OCI-M2 (cell line): ENCODE measurements at regions not wholly inside any gene's neighbourhood (a gene's known extent, or its start where the extent isn't known, plus 50 kb on each side); places are given as distances from the start of the nearest gene placed in this dataset.
"Not testable (repeated sequence)": the region's sequence is repeated elsewhere in the genome, so short reads cannot be mapped to it uniquely, and the experiment has no call there.

Experiments
- DNase-seq: peaks from one replicate; lab custom pipeline; 2025; ENCODE audit not compliant: unreplicated experiment; lab: John Stamatoyannopoulos, UW

DNA sequence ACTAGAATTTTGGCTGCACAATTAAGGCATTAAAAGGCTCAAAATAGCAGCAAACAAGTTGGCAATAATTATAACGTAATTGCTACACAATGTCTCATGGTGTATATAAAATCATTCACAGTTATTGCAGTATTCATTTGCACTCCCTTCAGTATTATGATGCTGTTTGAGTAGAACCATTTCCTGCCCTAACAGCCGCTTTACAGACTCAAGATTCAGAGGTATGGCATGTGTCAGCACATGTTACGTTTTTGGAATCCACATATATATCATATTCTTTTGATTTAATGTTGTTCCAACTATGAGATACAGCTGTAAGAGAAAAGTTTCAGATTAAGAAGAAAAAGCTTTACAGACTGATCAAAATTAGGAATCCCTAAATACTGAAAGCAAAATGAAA is 56.3 kb upstream of the NCKAP5 start:
- DNase-seq: no peak

DNA sequence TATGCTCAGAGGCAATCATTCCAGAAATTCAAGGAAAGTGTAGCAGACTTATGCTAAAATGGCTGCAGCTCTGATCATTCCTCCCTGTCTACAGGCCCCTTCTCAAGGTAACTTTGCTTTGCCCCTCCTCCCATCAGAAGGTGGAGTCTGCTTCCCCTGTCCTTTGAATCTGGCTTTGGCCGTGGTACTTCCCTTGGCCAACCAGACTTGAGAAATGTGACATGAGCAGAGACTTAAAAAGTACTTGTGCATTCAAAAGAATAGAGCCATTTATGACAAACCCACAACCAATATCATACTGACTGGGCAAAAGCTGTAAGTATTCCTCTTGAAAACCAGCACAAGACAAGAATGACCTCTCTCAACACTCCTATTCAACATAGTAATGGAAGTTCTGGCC is 59.5 kb upstream of the NCKAP5 start:
- DNase-seq: no peak

DNA sequence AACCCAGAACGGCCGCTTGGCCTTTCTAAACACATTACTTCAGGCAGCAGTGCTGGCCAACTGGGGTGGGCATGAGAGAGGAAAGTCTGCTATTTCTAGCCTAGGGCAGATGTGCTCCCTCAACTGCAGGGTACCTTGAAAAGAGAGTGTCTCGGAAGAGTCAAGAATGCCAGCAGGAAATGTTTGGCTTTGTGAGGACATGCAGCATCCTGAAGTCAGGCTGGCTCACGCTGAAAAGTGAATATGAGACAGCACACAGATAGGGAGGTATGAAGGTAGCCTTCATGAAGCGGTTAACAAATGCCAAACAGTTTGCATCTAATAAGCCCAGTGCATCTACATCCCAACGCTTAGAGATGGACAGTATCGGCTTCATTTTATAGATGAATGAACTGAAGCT is 65.0 kb upstream of the NCKAP5 start:
- no peak for DNase-seq

DNA sequence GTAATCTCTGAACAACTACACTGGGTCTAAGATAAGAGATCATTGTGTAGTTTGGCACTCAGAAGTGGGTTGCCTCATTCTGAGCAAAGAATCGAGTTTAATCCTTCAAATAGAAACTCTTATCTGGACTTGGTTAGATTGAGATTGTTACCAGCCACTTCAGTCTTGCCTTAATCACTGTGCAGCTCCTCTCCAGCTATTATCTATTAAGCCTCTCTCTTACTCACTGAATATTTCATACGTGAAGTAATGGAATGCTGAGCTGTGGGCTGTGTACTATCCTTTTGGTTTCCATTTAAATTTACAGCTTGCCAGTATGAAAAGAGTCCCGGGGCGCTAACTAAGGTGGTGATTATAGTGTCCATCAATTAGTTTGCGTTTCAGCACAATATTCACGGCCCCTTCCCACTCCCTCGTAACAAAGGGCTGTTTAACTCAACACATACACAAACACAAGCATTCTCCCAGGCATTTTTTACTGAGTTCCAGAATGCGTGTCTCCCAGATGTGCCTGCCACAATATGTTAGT is 65.7 kb upstream of the NCKAP5 start:
- DNase-seq: no peak

DNA sequence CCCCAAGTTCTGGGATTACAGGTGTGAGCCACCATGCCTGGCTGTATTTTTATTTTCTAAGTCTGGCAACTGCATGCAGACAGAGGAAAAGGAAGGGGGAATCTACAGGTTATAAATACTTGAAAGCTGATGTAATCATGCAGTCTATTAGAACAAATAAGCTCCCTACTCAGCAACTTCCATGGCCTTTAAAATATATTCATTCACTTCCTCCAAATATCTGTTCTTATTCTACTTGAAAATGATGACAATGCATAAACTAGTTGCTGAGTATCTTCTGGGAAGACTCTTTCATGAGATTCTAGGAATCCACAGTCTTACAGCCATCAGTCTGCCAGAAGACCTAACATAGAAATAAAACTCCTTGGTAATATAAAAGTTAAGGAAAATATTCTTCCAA is 66.9 kb upstream of the NCKAP5 start:
- DNase-seq: no peak

DNA sequence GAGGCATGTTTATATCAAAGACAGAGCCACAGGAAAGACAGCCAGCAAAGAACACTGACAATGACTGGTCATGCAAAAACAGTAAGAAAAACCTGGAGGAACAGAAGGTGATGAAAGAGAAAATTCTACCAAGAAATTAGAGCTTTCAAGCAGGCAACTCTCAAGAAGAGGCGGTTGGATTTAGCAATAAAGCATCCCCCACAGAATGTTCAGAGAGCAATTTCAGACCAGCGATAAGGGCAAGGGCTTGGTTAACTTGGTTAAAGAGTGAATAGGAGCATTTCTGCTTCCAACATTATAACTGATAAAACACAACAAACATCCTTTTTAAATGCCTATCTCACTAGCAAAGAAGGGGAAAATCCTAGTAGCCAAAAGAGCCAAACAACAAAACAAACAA is 68.0 kb upstream of the NCKAP5 start:
- no peak for DNase-seq

DNA sequence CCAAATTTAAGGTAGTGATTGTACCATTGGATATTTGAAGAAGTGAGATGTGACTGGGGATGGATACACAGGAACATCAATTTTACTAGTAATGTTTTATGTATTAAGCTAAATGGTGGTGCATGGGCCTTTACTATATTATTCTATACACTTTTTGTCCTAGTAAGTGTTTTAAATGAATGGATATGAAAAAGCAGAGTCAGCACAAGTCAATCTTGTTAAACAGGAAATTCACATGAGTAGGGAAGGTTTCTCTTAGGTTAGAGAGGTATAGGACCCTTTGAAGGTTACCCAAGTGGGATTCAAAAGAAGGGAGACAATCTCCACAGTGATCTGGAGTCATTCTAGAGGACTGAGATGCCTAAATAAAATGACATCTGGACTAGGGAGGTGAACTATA is 71.8 kb upstream of the NCKAP5 start:
- no peak for DNase-seq

- no peak for DNase-seq
Observed at GRCh38 chr2:133641497-133641896, 73.2 kb upstream of the NCKAP5 start.

GRCh38 chr2:133641942-133642725 is 73.9 kb upstream of the NCKAP5 start:
- no peak for DNase-seq

- no peak for DNase-seq
Observed at GRCh38 chr2:133642791-133643191, 74.5 kb upstream of the NCKAP5 start.

DNA sequence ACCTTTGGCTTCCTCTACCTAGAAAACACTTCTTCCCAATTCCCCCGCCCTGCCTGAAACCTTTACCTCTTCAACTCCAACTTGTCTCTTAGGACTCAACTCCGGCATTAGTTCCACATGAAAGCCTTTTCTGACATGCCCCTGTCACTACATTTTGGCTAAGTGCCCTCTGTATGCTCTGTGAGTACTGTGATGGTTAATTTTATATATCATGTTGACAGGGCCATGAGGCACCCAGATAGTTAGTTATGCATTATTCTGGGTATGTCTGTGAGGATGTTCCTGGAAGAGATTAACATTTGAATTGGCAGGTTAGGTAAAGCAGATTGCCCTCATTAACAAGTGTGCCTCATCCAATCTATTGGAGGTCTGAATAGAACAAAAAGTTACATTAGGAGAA is 75.6 kb upstream of the NCKAP5 start:
- no peak for DNase-seq

DNA sequence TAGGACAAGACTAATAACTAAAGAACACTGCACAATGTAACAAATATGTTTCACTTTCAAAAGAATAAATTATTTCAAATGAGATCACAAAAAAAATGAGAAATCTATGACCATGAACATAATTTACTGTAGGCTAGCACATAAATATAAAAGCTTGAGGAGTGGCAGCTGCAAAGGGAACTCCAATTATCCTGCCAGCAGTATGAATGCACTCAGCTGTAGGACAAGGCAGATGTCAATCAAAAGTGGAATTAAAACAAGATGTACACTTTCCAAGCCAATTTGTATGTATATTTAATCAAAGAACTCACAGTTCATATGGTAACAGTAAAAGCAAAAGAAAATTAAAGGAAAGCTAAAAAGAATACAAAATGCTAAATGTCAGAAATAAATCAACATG is 76.6 kb upstream of the NCKAP5 start:
- DNase-seq: no peak

GRCh38 chr2:133647386-133647785 is 79.1 kb upstream of the NCKAP5 start:
- not testable (repeated sequence) for DNase-seq

GRCh38 chr2:133651861-133652260 is 83.6 kb upstream of the NCKAP5 start:
- no peak for DNase-seq

GRCh38 chr2:133652398-133652797 is 84.1 kb upstream of the NCKAP5 start:
- DNase-seq: no peak

DNA sequence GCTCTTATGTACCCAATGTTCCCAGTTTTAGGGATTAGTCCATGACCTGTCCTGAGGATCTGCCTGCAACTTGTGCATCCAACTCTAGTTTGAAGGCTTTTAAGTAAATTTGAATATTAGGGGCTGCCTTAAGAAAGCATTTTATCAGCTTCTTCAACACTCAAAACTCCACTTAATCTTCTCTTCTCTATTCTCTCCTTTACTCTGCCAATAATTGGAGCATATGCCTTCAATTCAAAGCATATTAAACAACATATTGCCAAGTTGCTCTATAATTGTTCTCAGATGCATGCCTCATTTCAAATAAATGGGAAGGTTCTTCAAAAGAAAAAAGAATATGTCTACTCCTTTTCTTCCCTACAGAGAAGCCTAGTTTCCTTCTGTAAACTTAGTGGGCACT is 84.8 kb upstream of the NCKAP5 start:
- no peak for DNase-seq

DNA sequence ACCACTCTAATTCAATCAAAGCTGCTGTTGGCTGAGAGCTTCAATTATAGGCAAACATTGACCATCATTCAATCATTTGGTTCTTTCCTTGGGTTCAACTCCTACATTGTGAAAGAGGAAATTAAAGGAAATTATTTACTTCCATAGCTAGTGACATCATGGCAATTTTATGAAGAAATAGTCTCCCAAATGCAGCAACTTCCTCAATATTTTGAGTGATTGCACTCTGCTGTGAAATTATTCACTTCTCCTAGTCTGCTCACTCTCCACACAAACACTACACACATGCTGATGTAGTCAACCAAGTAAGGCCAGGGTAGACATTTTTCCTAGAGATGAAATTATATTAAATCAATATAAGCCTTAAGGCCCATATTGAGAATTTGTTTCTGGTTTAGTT is 86.7 kb upstream of the NCKAP5 start:
- no peak for DNase-seq

- no peak for DNase-seq
Observed at GRCh38 chr2:133655610-133656009, 87.3 kb upstream of the NCKAP5 start.

DNA sequence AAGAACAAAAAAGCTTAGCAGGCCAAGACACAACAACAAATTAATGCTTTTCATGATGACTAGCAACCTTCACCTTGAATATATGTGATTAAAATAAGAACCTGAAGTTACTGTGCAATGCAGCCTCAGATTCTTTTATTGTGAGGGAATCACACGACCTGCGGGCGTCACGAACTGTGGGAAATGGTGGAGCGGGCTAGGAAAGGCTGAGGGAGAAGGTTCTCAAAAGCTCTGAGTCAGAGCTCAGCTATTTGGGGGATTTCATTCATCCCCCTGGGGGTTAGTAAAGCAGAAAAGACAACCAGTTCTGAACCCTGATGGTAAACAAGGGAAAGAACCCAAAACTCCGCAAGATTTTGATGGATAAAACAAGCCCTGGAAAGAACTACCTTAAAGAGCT is 89.3 kb upstream of the NCKAP5 start:
- no peak for DNase-seq

DNA sequence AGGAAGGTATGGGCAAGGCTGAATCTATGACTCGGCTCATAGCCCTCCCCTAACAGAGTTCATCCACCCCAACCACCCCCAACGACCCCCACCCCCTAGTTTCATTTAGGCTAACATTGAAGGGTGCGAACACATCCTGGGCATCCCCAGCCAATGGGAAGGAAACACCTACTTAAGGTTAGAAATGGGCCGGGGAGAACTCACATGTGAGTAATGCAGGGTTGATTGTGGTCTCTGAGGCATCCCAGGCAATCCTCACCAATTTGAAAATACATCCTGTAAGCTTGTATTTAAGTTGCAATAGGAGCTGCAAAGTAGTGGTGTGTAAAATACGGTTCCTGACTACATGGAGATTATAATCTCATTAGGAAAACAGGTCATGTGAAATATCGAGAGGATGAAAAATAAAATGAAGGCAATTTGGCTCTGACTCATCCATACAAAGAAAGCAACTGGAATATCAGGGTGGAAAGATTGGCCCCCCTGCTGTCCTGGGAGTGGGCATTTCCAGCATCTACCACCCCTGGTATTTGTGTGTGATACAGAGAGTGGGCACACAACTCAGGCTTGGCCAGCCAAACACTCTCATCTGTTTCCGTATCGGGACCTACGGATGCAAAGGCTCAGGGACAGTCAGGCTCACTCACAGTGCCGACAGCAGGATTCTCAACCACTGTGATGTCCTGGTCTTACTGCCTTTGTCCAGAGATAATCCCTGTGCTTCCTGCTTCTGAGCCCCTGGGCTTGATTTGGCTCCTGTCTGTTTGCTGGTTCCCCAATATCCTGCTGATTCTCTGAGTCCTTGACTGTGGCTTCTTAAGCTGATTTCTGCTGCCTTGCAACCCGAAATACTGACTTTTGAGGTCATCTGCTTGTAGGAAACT is 90.0 kb upstream of the NCKAP5 start:
- DNase-seq: no peak

DNA sequence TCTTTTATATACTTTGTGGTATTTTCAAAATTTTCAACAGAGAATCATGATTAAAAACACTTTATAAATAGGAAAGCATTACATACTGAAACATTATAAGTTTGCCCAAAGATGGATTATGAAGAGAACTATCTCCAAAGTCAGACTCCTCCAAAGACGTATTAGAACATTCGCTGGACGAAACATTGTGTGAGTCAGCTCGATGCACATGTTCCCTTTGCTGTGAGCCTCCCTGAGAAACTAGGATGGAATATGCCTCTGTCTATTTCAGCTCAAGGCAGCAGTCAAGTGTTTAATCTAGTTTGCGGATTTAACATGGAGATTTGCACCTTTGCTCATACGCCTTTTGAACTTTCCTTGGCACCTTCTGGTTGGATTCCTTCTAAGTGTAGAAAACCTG is 92.2 kb upstream of the NCKAP5 start:
- no peak for DNase-seq

- no peak for DNase-seq
Observed at GRCh38 chr2:133661392-133661791, 93.1 kb upstream of the NCKAP5 start.
